ENCODE measurements at regions not wholly inside any gene's neighbourhood (a gene's known extent, or its start where the extent isn't known, plus 50 kb on each side); places are given as distances from the start of the nearest gene placed in this dataset.

GRCh38 chr5:12691330-12691729 is 787.1 kb upstream of the CTNND2 start:
- no peak overlapping the region for H3K4me3 Mint-ChIP-seq (ENCODE audit: unreplicated experiment)
- H3K36me3 Mint-ChIP-seq (ENCODE audit: insufficient read depth, unreplicated experiment) = no peaks in the 10 kb centered on the region
- ChIA-PET CTCF (no interaction called here), POLR2A (interaction anchor here (0.6 kb wide), 1 partner anchor 1897 kb away, joined by 3 read pairs; no protein-coding TSS in a partner anchor)
- DNase-seq (ENCODE audit: unreplicated experiment) = no peak
- no peak overlapping the region for H3K27ac Mint-ChIP-seq (ENCODE audit: low read depth, unreplicated experiment)
- peaks cover 10% of the 10 kb centered on the region for H3K9me3 Mint-ChIP-seq (ENCODE audit: unreplicated experiment)
- no peaks in the 10 kb centered on the region for H3K27me3 Mint-ChIP-seq (ENCODE audit: insufficient read depth, unreplicated experiment)
- no TSS peak for BruUV-seq (replicated peaks)
- intact Hi-C loops (cut with micrococcal nuclease) = no loop called here
- H3K4me1 Mint-ChIP-seq (ENCODE audit: insufficient read depth, unreplicated experiment) = no peaks in the 10 kb centered on the region
- TF ChIP-seq CTCF (IDR thresholded peaks at IDR 0.05; ENCODE audit: unreplicated experiment) = no peak

- BruUV-seq (replicated peaks) = no TSS peak
- Mint-ChIP-seq H3K27me3 (ENCODE audit: insufficient read depth, unreplicated experiment) (no peaks in the 10 kb centered on the region), H3K4me1 (ENCODE audit: insufficient read depth, unreplicated experiment) (no peaks in the 10 kb centered on the region), H3K9me3 (ENCODE audit: unreplicated experiment) (peaks cover 10% of the 10 kb centered on the region), H3K36me3 (ENCODE audit: insufficient read depth, unreplicated experiment) (no peaks in the 10 kb centered on the region), H3K27ac (ENCODE audit: low read depth, unreplicated experiment) (no peak overlapping the region), H3K4me3 (ENCODE audit: unreplicated experiment) (no peak overlapping the region)
- CTCF ChIA-PET = interaction anchor here (0.6 kb wide), 1 partner anchor 1410 kb away, joined by 5 read pairs; no protein-coding TSS in a partner anchor
- intact Hi-C loops (cut with micrococcal nuclease) = no loop called here
- DNase-seq (ENCODE audit: unreplicated experiment) = no peak
- POLR2A ChIA-PET = no interaction called here
- no peak for TF ChIP-seq CTCF (IDR thresholded peaks at IDR 0.05; ENCODE audit: unreplicated experiment)
Observed at GRCh38 chr5:12690361-12690760, 786.1 kb upstream of the CTNND2 start.

GRCh38 chr5:12683249-12683648 is 779.0 kb upstream of the CTNND2 start:
- Mint-ChIP-seq H3K36me3 (ENCODE audit: insufficient read depth, unreplicated experiment) (no peaks in the 10 kb centered on the region), H3K4me1 (ENCODE audit: insufficient read depth, unreplicated experiment) (no peaks in the 10 kb centered on the region), H3K9me3 (ENCODE audit: unreplicated experiment) (peaks cover 2% of the 10 kb centered on the region), H3K27me3 (ENCODE audit: insufficient read depth, unreplicated experiment) (no peaks in the 10 kb centered on the region), H3K27ac (ENCODE audit: low read depth, unreplicated experiment) (no peak overlapping the region), H3K4me3 (ENCODE audit: unreplicated experiment) (no peak overlapping the region)
- ChIA-PET CTCF (interaction anchor here (0.7 kb wide), 1 partner anchor 21 kb away, joined by 3 read pairs; no protein-coding TSS in a partner anchor), POLR2A (no interaction called here)
- DNase-seq (ENCODE audit: unreplicated experiment) = no peak
- intact Hi-C loops (cut with micrococcal nuclease) = no loop called here
- TF ChIP-seq CTCF (IDR thresholded peaks at IDR 0.05; ENCODE audit: unreplicated experiment) = no peak
- no TSS peak for BruUV-seq (replicated peaks)

- ChIA-PET CTCF (no interaction called here), POLR2A (no interaction called here)
- H3K27ac Mint-ChIP-seq (ENCODE audit: low read depth, unreplicated experiment) = no peak overlapping the region
- intact Hi-C loops (cut with micrococcal nuclease) = no loop called here
- no peaks in the 10 kb centered on the region for H3K36me3 Mint-ChIP-seq (ENCODE audit: insufficient read depth, unreplicated experiment)
- peaks cover 15% of the 10 kb centered on the region for H3K4me1 Mint-ChIP-seq (ENCODE audit: insufficient read depth, unreplicated experiment)
- TF ChIP-seq CTCF (IDR thresholded peaks at IDR 0.05; ENCODE audit: unreplicated experiment) = no peak
- H3K9me3 Mint-ChIP-seq (ENCODE audit: unreplicated experiment) = peaks cover 13% of the 10 kb centered on the region
- no TSS peak for BruUV-seq (replicated peaks)
- H3K4me3 Mint-ChIP-seq (ENCODE audit: unreplicated experiment) = no peak overlapping the region
- no peaks in the 10 kb centered on the region for H3K27me3 Mint-ChIP-seq (ENCODE audit: insufficient read depth, unreplicated experiment)
- no peak for DNase-seq (ENCODE audit: unreplicated experiment)
Observed at GRCh38 chr5:12679731-12680130, 775.5 kb upstream of the CTNND2 start.

All from MCF 10A (cell line).